Left renal pelvis (tissue), 4 donors: ENCODE measurements at regions not wholly inside any gene's neighbourhood (a gene's known extent, or its start where the extent isn't known, plus 50 kb on each side); places are given as distances from the start of the nearest gene placed in this dataset.

Source experiments
- DNase-seq, 4 donors: peaks; one replicate each; pipeline ENCODE4 v3.0.0-alpha.2; 2013; ENCODE audit warnings: low read depth in 4 of 4, low spot score in 3 of 4

GRCh38 chr6:9503111-9503761 lies 911.6 kb downstream of the TFAP2A start:
- DNase-seq, result no peak

GRCh38 chr6:9499709-9500108 lies 915.2 kb downstream of the TFAP2A start:
- no peak for DNase-seq

GRCh38 chr6:9496837-9497236 lies 918.0 kb downstream of the TFAP2A start:
- no peak for DNase-seq

- no peak for DNase-seq
Observed at GRCh38 chr6:9494864-9495263, 920.0 kb downstream of the TFAP2A start.

GRCh38 chr6:9492790-9493189 lies 922.1 kb downstream of the TFAP2A start:
- no peak for DNase-seq

- DNase-seq, result no peak
Observed at GRCh38 chr6:9487128-9487527, 927.7 kb downstream of the TFAP2A start.

GRCh38 chr6:9485992-9486391 lies 928.9 kb downstream of the TFAP2A start:
- DNase-seq, result no peak

GRCh38 chr6:9484686-9485085 lies 930.2 kb downstream of the TFAP2A start:
- no peak for DNase-seq

GRCh38 chr6:9484091-9484490 lies 930.8 kb downstream of the TFAP2A start:
- DNase-seq, result no peak

GRCh38 chr6:9482030-9482738 lies 932.7 kb downstream of the TFAP2A start:
- DNase-seq, result no peak

GRCh38 chr6:9481292-9482029 lies 933.4 kb downstream of the TFAP2A start:
- DNase-seq, result no peak

GRCh38 chr6:9468277-9468676 lies 946.6 kb downstream of the TFAP2A start:
- no peak for DNase-seq

- DNase-seq, result no peak
Observed at GRCh38 chr6:9467741-9468140, 947.1 kb downstream of the TFAP2A start.

GRCh38 chr6:9464583-9464982 lies 950.3 kb downstream of the TFAP2A start:
- no peak for DNase-seq

- no peak for DNase-seq
Observed at GRCh38 chr6:9463311-9463710, 951.6 kb downstream of the TFAP2A start.

- no peak for DNase-seq
Observed at GRCh38 chr6:9461188-9461587, 953.7 kb downstream of the TFAP2A start.

GRCh38 chr6:9458424-9458823 lies 956.5 kb downstream of the TFAP2A start:
- DNase-seq, result no peak

- DNase-seq, result no peak
Observed at GRCh38 chr6:9455864-9456658, 958.8 kb downstream of the TFAP2A start.

- no peak for DNase-seq
Observed at GRCh38 chr6:9439621-9440330, 975.1 kb downstream of the TFAP2A start.

GRCh38 chr6:9437836-9438235 lies 977.0 kb downstream of the TFAP2A start:
- no peak for DNase-seq
